Breast epithelium (tissue), 3 donors: ENCODE measurements at regions not wholly inside any gene's neighbourhood (a gene's known extent, or its start where the extent isn't known, plus 50 kb on each side); places are given as distances from the start of the nearest gene placed in this dataset.

Experiments
- CTCF ChIP-seq, 3 donors: fragments of 450-650 bp; IDR thresholded peaks; one replicate each; pipeline ENCODE4 v1.5.1; 2016 to 2017; ENCODE audit warnings: antibody characterized with exemption in 3 of 3, mild to moderate bottlenecking in 3 of 3, moderate library complexity in 3 of 3
- POLR2A ChIP-seq: fragments of 450-650 bp; IDR thresholded peaks from one replicate; pipeline ENCODE4 v1.6.1; 2016; ENCODE audit warnings: antibody characterized with exemption, mild to moderate bottlenecking, moderate library complexity
- POLR2AphosphoS5 ChIP-seq, 3 donors: sonication (generic); formaldehyde crosslinking; IDR thresholded peaks; one replicate each; pipeline ENCODE4 v1.6.1; 2017; ENCODE audit warnings: antibody characterized with exemption in 3 of 3

- TF ChIP-seq CTCF (IDR thresholded peaks at IDR 0.05), result no peak
- TF ChIP-seq POLR2A, result no peak
- no peak for TF ChIP-seq POLR2AphosphoS5 (IDR thresholded peaks at IDR 0.05)
These were observed 56.7 kb upstream of the ELN start for GRCh38 chr7:73971322-73971703.
